ENCODE measurements at regions not wholly inside any gene's neighbourhood (a gene's known extent, or its start where the extent isn't known, plus 50 kb on each side); places are given as distances from the start of the nearest gene placed in this dataset.

GRCh38 chr12:93087840-93088610, 158.9 kb upstream of the EEA1 start:
- Histone ChIP-seq H3K9me3 (ENCODE audit: control insufficient read depth in 1 of 2, insufficient read depth in 1 of 2, low read depth in 1 of 2, low read length in 2 of 2) (peaks cover 3 to 4% of the 10 kb centered on the region in 2 experiments; a peak in 1 of 4 replicates), H3K4me2 (ENCODE audit: low read length) (no peak overlapping the region), H3K4me1 (ENCODE audit: control insufficient read depth in 1 of 2, insufficient read depth in 2 of 2, low read length in 2 of 2) (peaks cover 7 to 38% of the 10 kb centered on the region in 2 experiments), H3K79me2 (ENCODE audit: insufficient read depth, low read length) (no peaks in the 10 kb centered on the region), H4K20me1 (ENCODE audit: insufficient read depth) (no peaks in the 10 kb centered on the region), H2AFZ (ENCODE audit: low read depth, low read length, poor library complexity, severe bottlenecking) (peak overlapping the region; percentile 63), H3K9ac (ENCODE audit: low read length) (no peak overlapping the region), H3K27me3 (ENCODE audit: insufficient read depth, low read length) (no peaks in the 10 kb centered on the region), H3K27ac (ENCODE audit: low read depth, low read length) (no peak overlapping the region), H3K9me2 (ENCODE audit: insufficient read depth) (no peaks in the 10 kb centered on the region), H3K4me3 (replicated peaks in 1 of 2; ENCODE audit: low read depth in 1 of 2, low read length in 2 of 2) (no peak overlapping the region), H3K36me3 (ENCODE audit: control insufficient read depth in 1 of 2, insufficient read depth in 2 of 2, low read length in 2 of 2) (no peaks in the 10 kb centered on the region)
- ChIA-PET POLR2A (no interaction called here), RAD21 (ENCODE audit: low non-redundant PET in 1 of 2, low total read pairs in 2 of 2, uncharacterized antibody in 2 of 2, unreplicated experiment in 2 of 2) (no interaction called here), CTCF (no interaction called here)
- BruUV-seq (replicated peaks): no TSS peak
- ATAC-seq: no peak
- intact Hi-C loops (cut with micrococcal nuclease): no loop called here
- DNase-seq (ENCODE audit: low read depth, low spot score): no peak
- TF ChIP-seq FOSL1 (IDR thresholded peaks at IDR 0.05; ENCODE audit: low read depth) (no peak), ZBTB33 (IDR thresholded peaks at IDR 0.05; ENCODE audit: extremely low read depth, insufficient replicate concordance, low read length) (no peak), CEBPB (IDR thresholded peaks at IDR 0.05; ENCODE audit: low read depth) (no peak), JUND (IDR thresholded peaks at IDR 0.05) (no peak), ZFX (IDR thresholded peaks at IDR 0.05) (no peak), SRF (IDR thresholded peaks at IDR 0.05; ENCODE audit: low read depth) (no peak), EZH2phosphoT487 (IDR thresholded peaks at IDR 0.05; ENCODE audit: borderline replicate concordance) (no peak), SP1 (IDR thresholded peaks at IDR 0.05; ENCODE audit: low read depth) (no peak), ZNF274 (IDR thresholded peaks at IDR 0.05; ENCODE audit: low read depth, low read length) (no peak), POLR2AphosphoS5 (IDR thresholded peaks at IDR 0.05; ENCODE audit: low read depth, low read length) (no peak), SIN3A (IDR thresholded peaks at IDR 0.05; ENCODE audit: low read depth) (no peak), ELF1 (IDR thresholded peaks at IDR 0.05; ENCODE audit: borderline replicate concordance, low read depth) (no peak), CTCF (IDR thresholded peaks at IDR 0.05 in 2 of 3, conservative IDR thresholded peaks at IDR 0.05 in 1 of 3; ENCODE audit: borderline replicate concordance in 1 of 3, insufficient read depth in 1 of 3, low read depth in 2 of 3, low read length in 2 of 3) (no peak), YY1 (IDR thresholded peaks at IDR 0.05; ENCODE audit: extremely low read depth, insufficient replicate concordance, low read depth, low read length) (no peak), RAD21 (IDR thresholded peaks at IDR 0.05; ENCODE audit: low read depth) (no peak), CBX3 (IDR thresholded peaks at IDR 0.05; ENCODE audit: low read depth) (no peak), ATF3 (IDR thresholded peaks at IDR 0.05) (no peak), TCF7L2 (IDR thresholded peaks at IDR 0.05; ENCODE audit: borderline replicate concordance, extremely low read depth, insufficient read depth, insufficient read length) (no peak)
